H1 (cell line): ENCODE measurements at regions not wholly inside any gene's neighbourhood (a gene's known extent, or its start where the extent isn't known, plus 50 kb on each side); places are given as distances from the start of the nearest gene placed in this dataset.

Experiments
- HDAC2 ChIP-seq, 2 experiments: fragments of 300-600 bp in 1 of 2; sonication (generic) in 1 of 2; IDR thresholded peaks; 2 replicates each; pipeline ENCODE4 v1.6.1; 2011 to 2012; ENCODE audit warnings: low read depth in 2 of 2, low read length in 2 of 2, mild to moderate bottlenecking in 2 of 2, moderate library complexity in 2 of 2, borderline replicate concordance in 1 of 2, inconsistent platforms in 1 of 2
- KDM1A ChIP-seq: fragments of 200-600, 300-600 bp; sonication (generic); IDR thresholded peaks from 2 replicates; pipeline ENCODE4 v1.7.1; 2016; ENCODE audit warnings: mild to moderate bottlenecking, low read length, borderline replicate concordance
- TF ChIP-seq, protein P1 (sequence below), 3 experiments: IDR thresholded peaks; 1 replicate in 2 of 3; 2 replicates in 1 of 3; pipeline versions ENCODE4 v1.5.1 to v1.6.1; 2011; ENCODE audit warnings: low read length in 3 of 3, mild to moderate bottlenecking in 3 of 3, inconsistent platforms in 2 of 3, low read depth in 1 of 3, moderate library complexity in 1 of 3; ENCODE audit not compliant: insufficient read depth in 1 of 3; ENCODE audit errors: control extremely low read depth in 1 of 3

DNA sequence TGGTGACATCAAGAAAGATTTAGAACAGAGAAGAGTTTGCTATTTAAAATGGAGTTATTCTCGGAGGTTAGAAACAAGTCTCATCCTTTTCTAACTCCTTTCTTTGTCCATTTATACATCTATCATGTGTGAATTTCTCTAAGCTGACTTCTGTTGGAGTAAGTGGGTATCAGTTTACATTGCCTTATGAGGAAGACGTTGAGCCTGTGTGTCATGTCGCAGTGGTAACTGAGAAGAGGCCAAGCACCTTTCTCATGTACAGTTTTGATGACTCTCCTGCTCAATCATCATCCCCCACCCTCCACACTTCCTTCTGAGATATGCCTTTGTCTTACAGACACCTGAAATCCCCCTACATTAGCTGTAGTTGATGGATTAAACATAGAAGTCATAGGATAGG, 624.8 kb downstream of the LIG4 start:
- TF ChIP-seq HDAC2 (IDR thresholded peaks at IDR 0.05; ENCODE audit: borderline replicate concordance in 1 of 2, low read depth in 2 of 2, low read length in 2 of 2) (no peak), KDM1A (no peak)
- TF ChIP-seq, protein P1, sequence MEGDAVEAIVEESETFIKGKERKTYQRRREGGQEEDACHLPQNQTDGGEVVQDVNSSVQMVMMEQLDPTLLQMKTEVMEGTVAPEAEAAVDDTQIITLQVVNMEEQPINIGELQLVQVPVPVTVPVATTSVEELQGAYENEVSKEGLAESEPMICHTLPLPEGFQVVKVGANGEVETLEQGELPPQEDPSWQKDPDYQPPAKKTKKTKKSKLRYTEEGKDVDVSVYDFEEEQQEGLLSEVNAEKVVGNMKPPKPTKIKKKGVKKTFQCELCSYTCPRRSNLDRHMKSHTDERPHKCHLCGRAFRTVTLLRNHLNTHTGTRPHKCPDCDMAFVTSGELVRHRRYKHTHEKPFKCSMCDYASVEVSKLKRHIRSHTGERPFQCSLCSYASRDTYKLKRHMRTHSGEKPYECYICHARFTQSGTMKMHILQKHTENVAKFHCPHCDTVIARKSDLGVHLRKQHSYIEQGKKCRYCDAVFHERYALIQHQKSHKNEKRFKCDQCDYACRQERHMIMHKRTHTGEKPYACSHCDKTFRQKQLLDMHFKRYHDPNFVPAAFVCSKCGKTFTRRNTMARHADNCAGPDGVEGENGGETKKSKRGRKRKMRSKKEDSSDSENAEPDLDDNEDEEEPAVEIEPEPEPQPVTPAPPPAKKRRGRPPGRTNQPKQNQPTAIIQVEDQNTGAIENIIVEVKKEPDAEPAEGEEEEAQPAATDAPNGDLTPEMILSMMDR (IDR thresholded peaks at IDR 0.05; ENCODE audit: control extremely low read depth in 1 of 3, insufficient read depth in 1 of 3, low read depth in 1 of 3, low read length in 3 of 3), result no peak
